ENCODE measurements at regions not wholly inside any gene's neighbourhood (a gene's known extent, or its start where the extent isn't known, plus 50 kb on each side); places are given as distances from the start of the nearest gene placed in this dataset.

DNA sequence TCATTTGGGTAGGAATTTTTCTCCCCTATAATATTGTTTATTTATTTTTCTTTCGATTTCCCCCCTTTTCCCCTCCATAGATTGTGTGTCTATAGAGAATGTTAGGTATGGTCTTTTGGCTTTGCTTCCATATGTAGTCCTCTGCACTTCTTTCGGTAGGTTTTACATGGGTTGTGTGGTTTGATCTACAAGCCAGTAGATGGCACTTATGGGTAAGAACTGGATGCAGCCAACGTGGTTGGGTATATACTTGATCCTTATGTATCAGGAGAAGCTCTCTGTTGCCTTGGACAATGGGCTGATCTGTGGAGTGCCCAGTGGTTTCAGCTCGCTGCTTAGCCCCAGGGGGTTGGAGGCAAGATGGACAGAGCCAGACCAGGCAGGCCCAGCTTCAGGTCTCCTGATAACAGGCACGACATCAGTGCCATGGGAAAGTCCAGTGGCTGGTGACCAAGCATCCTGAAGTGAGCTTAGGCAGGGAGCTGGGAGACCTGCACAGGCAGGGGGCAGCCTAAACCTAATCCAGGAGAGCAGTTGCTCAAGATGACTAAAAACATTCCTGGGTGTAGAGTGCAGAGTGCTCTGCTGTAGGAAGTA is 488.3 kb downstream of the CCDC85A start:
- ChIA-PET CTCF (no interaction called here), POLR2A (no interaction called here)
- H3K27me3 ChIP-seq (ENCODE audit: control insufficient read depth, insufficient read depth, low read length): no peaks in the 10 kb centered on the region
- no peaks in the 10 kb centered on the region for H3K4me1 ChIP-seq (ENCODE audit: control insufficient read depth, insufficient read depth, low read length)
- no peak overlapping the region for H3K4me3 ChIP-seq (ENCODE audit: low read depth in 2 of 2, low read length in 2 of 2)
- no peak for ATAC-seq
- H3K9me3 ChIP-seq (ENCODE audit: control insufficient read depth, insufficient read depth, low read depth, low read length): no peaks in the 10 kb centered on the region
- DNase-seq (ENCODE audit: low read depth, low spot score): no peak
- TF ChIP-seq CTCF (IDR thresholded peaks at IDR 0.05) (no peak), POLR2AphosphoS5 (IDR thresholded peaks at IDR 0.05; ENCODE audit: low read depth, low read length) (no peak), SIN3A (IDR thresholded peaks at IDR 0.05; ENCODE audit: borderline replicate concordance, insufficient read depth, low read depth, low read length) (no peak), TCF7L2 (IDR thresholded peaks at IDR 0.05; ENCODE audit: low read depth, low read length) (no peak)
- TF ChIP-seq, protein P1, sequence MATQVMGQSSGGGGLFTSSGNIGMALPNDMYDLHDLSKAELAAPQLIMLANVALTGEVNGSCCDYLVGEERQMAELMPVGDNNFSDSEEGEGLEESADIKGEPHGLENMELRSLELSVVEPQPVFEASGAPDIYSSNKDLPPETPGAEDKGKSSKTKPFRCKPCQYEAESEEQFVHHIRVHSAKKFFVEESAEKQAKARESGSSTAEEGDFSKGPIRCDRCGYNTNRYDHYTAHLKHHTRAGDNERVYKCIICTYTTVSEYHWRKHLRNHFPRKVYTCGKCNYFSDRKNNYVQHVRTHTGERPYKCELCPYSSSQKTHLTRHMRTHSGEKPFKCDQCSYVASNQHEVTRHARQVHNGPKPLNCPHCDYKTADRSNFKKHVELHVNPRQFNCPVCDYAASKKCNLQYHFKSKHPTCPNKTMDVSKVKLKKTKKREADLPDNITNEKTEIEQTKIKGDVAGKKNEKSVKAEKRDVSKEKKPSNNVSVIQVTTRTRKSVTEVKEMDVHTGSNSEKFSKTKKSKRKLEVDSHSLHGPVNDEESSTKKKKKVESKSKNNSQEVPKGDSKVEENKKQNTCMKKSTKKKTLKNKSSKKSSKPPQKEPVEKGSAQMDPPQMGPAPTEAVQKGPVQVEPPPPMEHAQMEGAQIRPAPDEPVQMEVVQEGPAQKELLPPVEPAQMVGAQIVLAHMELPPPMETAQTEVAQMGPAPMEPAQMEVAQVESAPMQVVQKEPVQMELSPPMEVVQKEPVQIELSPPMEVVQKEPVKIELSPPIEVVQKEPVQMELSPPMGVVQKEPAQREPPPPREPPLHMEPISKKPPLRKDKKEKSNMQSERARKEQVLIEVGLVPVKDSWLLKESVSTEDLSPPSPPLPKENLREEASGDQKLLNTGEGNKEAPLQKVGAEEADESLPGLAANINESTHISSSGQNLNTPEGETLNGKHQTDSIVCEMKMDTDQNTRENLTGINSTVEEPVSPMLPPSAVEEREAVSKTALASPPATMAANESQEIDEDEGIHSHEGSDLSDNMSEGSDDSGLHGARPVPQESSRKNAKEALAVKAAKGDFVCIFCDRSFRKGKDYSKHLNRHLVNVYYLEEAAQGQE (IDR thresholded peaks at IDR 0.05; ENCODE audit: insufficient read depth in 1 of 2, low read depth in 2 of 2, low read length in 1 of 2): no peak
- H3K27ac ChIP-seq (ENCODE audit: low read length): no peak overlapping the region
- in situ Hi-C loops (cut with HindIII; ENCODE audit: low pct_unique_long_range_greater_than_20kb, low sequenced_read_pairs) (no loop called here), intact Hi-C loops (cut with micrococcal nuclease; ENCODE audit: unreplicated experiment) (no loop called here)
- no TSS peak for BruUV-seq (replicated peaks)
- H3K36me3 ChIP-seq (ENCODE audit: control insufficient read depth, insufficient read depth, low read length): no peaks in the 10 kb centered on the region

DNA sequence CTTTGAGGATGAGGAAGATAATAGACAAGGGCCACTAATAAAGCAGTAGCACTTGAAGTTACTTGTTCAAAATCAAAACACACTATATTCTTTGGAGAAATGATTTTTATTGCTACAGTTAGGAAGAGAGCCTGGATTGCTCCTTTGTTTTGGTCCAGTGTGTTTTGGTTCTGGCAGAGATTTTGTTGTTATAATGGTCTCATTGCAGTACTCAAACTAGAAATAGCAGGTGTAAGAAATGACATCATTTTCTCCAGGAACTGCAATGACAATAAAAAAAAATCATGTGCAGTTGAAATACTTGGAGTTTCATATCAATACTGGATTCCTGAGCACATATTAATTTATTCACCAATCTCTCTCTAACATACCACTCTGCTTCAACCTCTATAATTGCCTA is 490.3 kb downstream of the CCDC85A start:
- TF ChIP-seq POLR2AphosphoS5 (IDR thresholded peaks at IDR 0.05; ENCODE audit: low read depth, low read length) (no peak), CTCF (IDR thresholded peaks at IDR 0.05) (no peak), TCF7L2 (IDR thresholded peaks at IDR 0.05; ENCODE audit: low read depth, low read length) (no peak), SIN3A (IDR thresholded peaks at IDR 0.05; ENCODE audit: borderline replicate concordance, insufficient read depth, low read depth, low read length) (no peak)
- TF ChIP-seq, protein P1 (IDR thresholded peaks at IDR 0.05; ENCODE audit: insufficient read depth in 1 of 2, low read depth in 2 of 2, low read length in 1 of 2): no peak
- H3K36me3 ChIP-seq (ENCODE audit: control insufficient read depth, insufficient read depth, low read length): no peaks in the 10 kb centered on the region
- in situ Hi-C loops (cut with HindIII; ENCODE audit: low pct_unique_long_range_greater_than_20kb, low sequenced_read_pairs) (no loop called here), intact Hi-C loops (cut with micrococcal nuclease; ENCODE audit: unreplicated experiment) (no loop called here)
- CTCF ChIA-PET: no interaction called here
- ATAC-seq (no peak), DNase-seq (ENCODE audit: low read depth, low spot score) (no peak)
- POLR2A ChIA-PET: no interaction called here
- H3K9me3 ChIP-seq (ENCODE audit: control insufficient read depth, insufficient read depth, low read depth, low read length): no peaks in the 10 kb centered on the region
- BruUV-seq (replicated peaks): no TSS peak
- H3K27ac ChIP-seq (ENCODE audit: low read length): no peak overlapping the region
- H3K27me3 ChIP-seq (ENCODE audit: control insufficient read depth, insufficient read depth, low read length): no peaks in the 10 kb centered on the region
- no peak overlapping the region for H3K4me3 ChIP-seq (ENCODE audit: low read depth in 2 of 2, low read length in 2 of 2)
- no peaks in the 10 kb centered on the region for H3K4me1 ChIP-seq (ENCODE audit: control insufficient read depth, insufficient read depth, low read length)

All from Panc1 (cell line).